ENCODE measurements at regions not wholly inside any gene's neighbourhood (a gene's known extent, or its start where the extent isn't known, plus 50 kb on each side); places are given as distances from the start of the nearest gene placed in this dataset.

DNA sequence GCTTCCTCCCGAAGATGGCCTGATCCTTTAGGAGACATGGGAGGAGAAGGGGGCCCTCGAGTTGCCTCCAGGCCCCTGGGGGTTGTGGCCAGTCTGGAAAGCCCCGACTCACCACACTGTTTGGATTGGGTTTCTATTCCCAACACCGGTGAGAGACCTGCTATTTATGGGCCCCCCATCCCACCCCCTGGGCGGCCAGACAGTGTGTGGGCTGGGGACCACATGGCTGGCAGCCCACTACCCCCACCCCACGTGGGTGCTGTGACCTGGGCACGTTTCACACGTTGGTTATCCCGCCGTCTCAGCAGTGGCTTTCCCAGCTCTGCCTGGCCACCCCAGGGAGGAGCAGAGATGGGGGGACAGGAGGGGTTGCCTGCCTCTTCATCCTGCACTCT, 116.1 kb downstream of the VEGFA start:
- H3K27me3 ChIP-seq (ENCODE audit: insufficient read depth, low read length, poor library complexity, severe bottlenecking): no peaks in the 10 kb centered on the region
- H3K4me2 ChIP-seq (ENCODE audit: low read depth, low read length, poor library complexity, severe bottlenecking): no peak overlapping the region
- H3K9me3 ChIP-seq (ENCODE audit: insufficient read depth, low read depth, low read length): no peaks in the 10 kb centered on the region
- H2AFZ ChIP-seq (ENCODE audit: low read length): no peak overlapping the region
- H3K4me3 ChIP-seq (ENCODE audit: low read length, poor library complexity, severe bottlenecking): no peak overlapping the region
- no peaks in the 10 kb centered on the region for H3K9me2 ChIP-seq (replicated peaks; ENCODE audit: low read depth, low read length)
- no peaks in the 10 kb centered on the region for H4K20me1 ChIP-seq (ENCODE audit: insufficient read depth, low read length, poor library complexity, severe bottlenecking)
- H3F3A ChIP-seq (ENCODE audit: low read depth): no peaks in the 10 kb centered on the region
- H3K4me1 ChIP-seq (ENCODE audit: insufficient read depth, low read length, poor library complexity, severe bottlenecking): peaks cover 3% of the 10 kb centered on the region
- no peaks in the 10 kb centered on the region for H3K36me3 ChIP-seq (ENCODE audit: insufficient read depth, low read length)
- TF ChIP-seq EZH2phosphoT487 (IDR thresholded peaks at IDR 0.05; ENCODE audit: borderline replicate concordance): no peak
- TF ChIP-seq, protein P1, sequence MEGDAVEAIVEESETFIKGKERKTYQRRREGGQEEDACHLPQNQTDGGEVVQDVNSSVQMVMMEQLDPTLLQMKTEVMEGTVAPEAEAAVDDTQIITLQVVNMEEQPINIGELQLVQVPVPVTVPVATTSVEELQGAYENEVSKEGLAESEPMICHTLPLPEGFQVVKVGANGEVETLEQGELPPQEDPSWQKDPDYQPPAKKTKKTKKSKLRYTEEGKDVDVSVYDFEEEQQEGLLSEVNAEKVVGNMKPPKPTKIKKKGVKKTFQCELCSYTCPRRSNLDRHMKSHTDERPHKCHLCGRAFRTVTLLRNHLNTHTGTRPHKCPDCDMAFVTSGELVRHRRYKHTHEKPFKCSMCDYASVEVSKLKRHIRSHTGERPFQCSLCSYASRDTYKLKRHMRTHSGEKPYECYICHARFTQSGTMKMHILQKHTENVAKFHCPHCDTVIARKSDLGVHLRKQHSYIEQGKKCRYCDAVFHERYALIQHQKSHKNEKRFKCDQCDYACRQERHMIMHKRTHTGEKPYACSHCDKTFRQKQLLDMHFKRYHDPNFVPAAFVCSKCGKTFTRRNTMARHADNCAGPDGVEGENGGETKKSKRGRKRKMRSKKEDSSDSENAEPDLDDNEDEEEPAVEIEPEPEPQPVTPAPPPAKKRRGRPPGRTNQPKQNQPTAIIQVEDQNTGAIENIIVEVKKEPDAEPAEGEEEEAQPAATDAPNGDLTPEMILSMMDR (conservative IDR thresholded peaks at IDR 0.05; ENCODE audit: low read length): no peak
- H3K9ac ChIP-seq (ENCODE audit: low read depth, low read length, poor library complexity, severe bottlenecking): no peak overlapping the region
- H3K79me2 ChIP-seq (ENCODE audit: insufficient read depth, low read length): no peaks in the 10 kb centered on the region

GRCh38 chr6:43885399-43886066, 115.5 kb downstream of the VEGFA start:
- Histone ChIP-seq H3K9me2 (replicated peaks; ENCODE audit: low read depth, low read length) (no peaks in the 10 kb centered on the region), H4K20me1 (ENCODE audit: insufficient read depth, low read length, poor library complexity, severe bottlenecking) (no peaks in the 10 kb centered on the region), H3K4me3 (ENCODE audit: low read length, poor library complexity, severe bottlenecking) (no peak overlapping the region), H3F3A (ENCODE audit: low read depth) (no peaks in the 10 kb centered on the region), H3K9me3 (ENCODE audit: insufficient read depth, low read depth, low read length) (no peaks in the 10 kb centered on the region), H3K27me3 (ENCODE audit: insufficient read depth, low read length, poor library complexity, severe bottlenecking) (no peaks in the 10 kb centered on the region), H3K9ac (ENCODE audit: low read depth, low read length, poor library complexity, severe bottlenecking) (no peak overlapping the region), H3K79me2 (ENCODE audit: insufficient read depth, low read length) (no peaks in the 10 kb centered on the region), H3K4me2 (ENCODE audit: low read depth, low read length, poor library complexity, severe bottlenecking) (no peak overlapping the region), H3K36me3 (ENCODE audit: insufficient read depth, low read length) (no peaks in the 10 kb centered on the region), H2AFZ (ENCODE audit: low read length) (no peak overlapping the region), H3K4me1 (ENCODE audit: insufficient read depth, low read length, poor library complexity, severe bottlenecking) (no peaks in the 10 kb centered on the region)
- TF ChIP-seq, protein P1 (conservative IDR thresholded peaks at IDR 0.05; ENCODE audit: low read length): no peak
- no peak for TF ChIP-seq EZH2phosphoT487 (IDR thresholded peaks at IDR 0.05; ENCODE audit: borderline replicate concordance)

GRCh38 chr6:43884652-43885022, 114.6 kb downstream of the VEGFA start:
- H3K9me3 ChIP-seq (ENCODE audit: insufficient read depth, low read depth, low read length): no peaks in the 10 kb centered on the region

More at GRCh38 chr6:43884652-43885022, 114.6 kb downstream of the VEGFA start:
- no peaks in the 10 kb centered on the region for H3K27me3 ChIP-seq (ENCODE audit: insufficient read depth, low read length, poor library complexity, severe bottlenecking)
- no peak for TF ChIP-seq EZH2phosphoT487 (IDR thresholded peaks at IDR 0.05; ENCODE audit: borderline replicate concordance)
- H3K9ac ChIP-seq (ENCODE audit: low read depth, low read length, poor library complexity, severe bottlenecking): no peak overlapping the region
- no peaks in the 10 kb centered on the region for H3K4me1 ChIP-seq (ENCODE audit: insufficient read depth, low read length, poor library complexity, severe bottlenecking)
- no peak overlapping the region for H3K4me2 ChIP-seq (ENCODE audit: low read depth, low read length, poor library complexity, severe bottlenecking)
- H3K9me2 ChIP-seq (replicated peaks; ENCODE audit: low read depth, low read length): no peaks in the 10 kb centered on the region
- H2AFZ ChIP-seq (ENCODE audit: low read length): no peak overlapping the region
- no peaks in the 10 kb centered on the region for H3F3A ChIP-seq (ENCODE audit: low read depth)
- no peaks in the 10 kb centered on the region for H4K20me1 ChIP-seq (ENCODE audit: insufficient read depth, low read length, poor library complexity, severe bottlenecking)
- H3K36me3 ChIP-seq (ENCODE audit: insufficient read depth, low read length): no peaks in the 10 kb centered on the region
- no peak overlapping the region for H3K4me3 ChIP-seq (ENCODE audit: low read length, poor library complexity, severe bottlenecking)
- H3K79me2 ChIP-seq (ENCODE audit: insufficient read depth, low read length): no peaks in the 10 kb centered on the region
